H9 (cell line): ENCODE measurements at regions not wholly inside any gene's neighbourhood (a gene's known extent, or its start where the extent isn't known, plus 50 kb on each side); places are given as distances from the start of the nearest gene placed in this dataset.

Source experiments
- DNase-seq: peaks from one replicate; pipeline ENCODE4 v3.0.0-alpha.2; 2017
- H2AFZ ChIP-seq: one replicate; pipeline ENCODE4 v1.6.1; 2013; ENCODE audit warnings: mild to moderate bottlenecking, low read length, control low read depth, moderate library complexity
- H2AK5ac ChIP-seq: 2 replicates; pipeline ENCODE4 v1.6.1; 2013; ENCODE audit warnings: low read length, control low read depth, mixed read lengths; ENCODE audit not compliant: insufficient read length
- H2BK120ac ChIP-seq: one replicate; pipeline ENCODE4 v1.6.1; 2013; ENCODE audit warnings: low read depth, mild to moderate bottlenecking, low read length, control low read depth, inconsistent platforms; ENCODE audit not compliant: poor library complexity, severe bottlenecking
- H2BK12ac ChIP-seq: 2 replicates; pipeline ENCODE4 v1.6.1; 2013; ENCODE audit warnings: low read length, control low read depth, mixed read lengths, low read depth; ENCODE audit not compliant: insufficient read length
- H2BK15ac ChIP-seq: 2 replicates; pipeline ENCODE4 v1.6.1; 2013; ENCODE audit warnings: low read depth, low read length, control low read depth
- H2BK20ac ChIP-seq: one replicate; pipeline ENCODE4 v1.6.1; 2013; ENCODE audit warnings: low read depth, mild to moderate bottlenecking, low read length, control low read depth, inconsistent platforms; ENCODE audit not compliant: poor library complexity, severe bottlenecking
- H2BK5ac ChIP-seq: 2 replicates; pipeline ENCODE4 v1.6.1; 2013; ENCODE audit warnings: low read length, control low read depth, mixed read lengths; ENCODE audit not compliant: insufficient read length
- H3K14ac ChIP-seq: 2 replicates; pipeline ENCODE4 v1.6.1; 2013; ENCODE audit warnings: low read length, control low read depth; ENCODE audit not compliant: insufficient read depth
- H3K18ac ChIP-seq: 2 replicates; pipeline ENCODE4 v1.6.1; 2013; ENCODE audit warnings: low read depth, mild to moderate bottlenecking, mixed read lengths, low read length, control low read depth; ENCODE audit not compliant: insufficient read length
- H3K23ac ChIP-seq: 2 replicates; pipeline ENCODE4 v1.6.1; 2013; ENCODE audit warnings: low read length, control low read depth, mixed read lengths, low read depth; ENCODE audit not compliant: insufficient read length
- H3K23me2 ChIP-seq: 2 replicates; pipeline ENCODE4 v1.6.1; 2013; ENCODE audit warnings: low read depth, mild to moderate bottlenecking, mixed read lengths, low read length, control low read depth; ENCODE audit not compliant: insufficient read length, poor library complexity, severe bottlenecking
- H3K27ac ChIP-seq: 2 replicates; pipeline ENCODE4 v1.5.1; 2013; ENCODE audit warnings: low read length, control low read depth, mixed read lengths, low read depth; ENCODE audit not compliant: insufficient read length
- H3K27me3 ChIP-seq: 2 replicates; pipeline ENCODE4 v1.6.1; 2013; ENCODE audit warnings: low read length, control low read depth, inconsistent platforms; ENCODE audit not compliant: insufficient read depth
- H3K4ac ChIP-seq: 2 replicates; pipeline ENCODE4 v1.6.1; 2013; ENCODE audit warnings: low read depth, mild to moderate bottlenecking, control low read depth, inconsistent platforms, low read length, moderate library complexity
- H3K4me1 ChIP-seq: 2 replicates; pipeline ENCODE4 v1.6.1; 2013; ENCODE audit warnings: low read length, control low read depth, inconsistent platforms; ENCODE audit not compliant: insufficient read depth
- H3K4me2 ChIP-seq: 2 replicates; pipeline ENCODE4 v1.6.1; 2013; ENCODE audit warnings: low read length, control low read depth, mixed read lengths; ENCODE audit not compliant: insufficient read length, insufficient read depth
- H3K56ac ChIP-seq: 2 replicates; pipeline ENCODE4 v1.6.1; 2013; ENCODE audit warnings: low read depth, mild to moderate bottlenecking, mixed read lengths, low read length, control low read depth; ENCODE audit not compliant: insufficient read length
- H3K79me1 ChIP-seq: 2 replicates; pipeline ENCODE4 v1.6.1; 2013; ENCODE audit warnings: low read depth, mild to moderate bottlenecking, moderate library complexity, low read length, control low read depth, inconsistent platforms; ENCODE audit not compliant: insufficient read depth, poor library complexity, severe bottlenecking
- H3K79me2 ChIP-seq: 2 replicates; pipeline ENCODE4 v1.6.1; 2013; ENCODE audit warnings: low read length, control low read depth, inconsistent platforms; ENCODE audit not compliant: insufficient read depth
- H3K9ac ChIP-seq: 2 replicates; pipeline ENCODE4 v1.6.1; 2013; ENCODE audit warnings: low read length, control low read depth, mixed read lengths; ENCODE audit not compliant: insufficient read length; ENCODE audit errors: extremely low read depth
- H3K9me3 ChIP-seq: one replicate; pipeline ENCODE4 v1.6.1; 2013; ENCODE audit warnings: low read depth, low read length, inconsistent platforms; ENCODE audit not compliant: control insufficient read depth
- H3T11ph ChIP-seq: one replicate; pipeline ENCODE4 v1.6.1; 2013; ENCODE audit warnings: mild to moderate bottlenecking, low read length, control low read depth, inconsistent platforms
- H4K20me1 ChIP-seq: one replicate; pipeline ENCODE4 v1.6.1; 2013; ENCODE audit not compliant: control insufficient read depth, insufficient read length, insufficient read depth
- H4K5ac ChIP-seq: 2 replicates; pipeline ENCODE4 v1.6.1; 2013; ENCODE audit warnings: low read depth, mild to moderate bottlenecking, mixed read lengths, low read length, control low read depth; ENCODE audit not compliant: insufficient read length
- H4K8ac ChIP-seq: replicated peaks from 2 replicates; pipeline ENCODE4 v1.6.1; 2013; ENCODE audit warnings: low read length, control low read depth, mixed read lengths, low read depth; ENCODE audit not compliant: insufficient read length
- H4K91ac ChIP-seq: 2 replicates; pipeline ENCODE4 v1.6.1; 2013; ENCODE audit warnings: low read depth, mild to moderate bottlenecking, moderate library complexity, mixed read lengths, low read length, control low read depth; ENCODE audit not compliant: insufficient read length
- H3K27ac Mint-ChIP-seq, 3 experiments: 2 replicates in 2 of 3; 3 replicates in 1 of 3; pipeline ENCODE4 v1.8.0; 2020 to 2021; ENCODE audit warnings: mixed read lengths in 3 of 3, mild to moderate bottlenecking in 1 of 3, moderate library complexity in 1 of 3
- H3K27me3 Mint-ChIP-seq: 2 replicates; pipeline ENCODE4 v1.8.0; 2021; ENCODE audit warnings: low read depth, mild to moderate bottlenecking, moderate library complexity, mixed read lengths
- H3K36me3 Mint-ChIP-seq, 3 experiments: 2 replicates in 2 of 3; 3 replicates in 1 of 3; pipeline ENCODE4 v1.8.0; 2020 to 2021; ENCODE audit warnings: low read depth in 3 of 3, mixed read lengths in 3 of 3; ENCODE audit not compliant: insufficient read depth in 1 of 3
- H3K4me1 Mint-ChIP-seq, 2 experiments: 2 replicates each; pipeline ENCODE4 v1.8.0; 2020; ENCODE audit warnings: mixed read lengths in 2 of 2
- H3K4me3 Mint-ChIP-seq, 2 experiments: 2 replicates in 1 of 2; 3 replicates in 1 of 2; pipeline ENCODE4 v1.8.0; 2020 to 2021; ENCODE audit warnings: mild to moderate bottlenecking in 2 of 2, mixed read lengths in 2 of 2, moderate library complexity in 1 of 2
- H3K9me3 Mint-ChIP-seq, 2 experiments: 2 replicates in 1 of 2; 3 replicates in 1 of 2; pipeline ENCODE4 v1.8.0; 2020; ENCODE audit warnings: mild to moderate bottlenecking in 2 of 2, mixed read lengths in 2 of 2, moderate library complexity in 1 of 2
- CTCF ChIP-seq: fragments of 200-600 bp; sonication (generic); conservative IDR thresholded peaks from 3 replicates; pipeline ENCODE4 v1.8.0; 2021; ENCODE audit warnings: antibody characterized with exemption, mild to moderate bottlenecking
- WGBS: extraction: QIAGEN DNeasy Blood & Tissue Kit; methylation state at CpG from one replicate; pipeline ENCODE4 v1.1.7; 2013; ENCODE audit warnings: missing lambda C conversion rate, low lambda C conversion rate, mixed read lengths; ENCODE audit not compliant: insufficient read length; ENCODE audit errors: extremely low coverage; 5-methylcytosine and 5-hydroxymethylcytosine counted together

GRCh38 chr2:215489288-215489848, 53.5 kb upstream of the FN1 start:
- H2BK15ac ChIP-seq, result no peak overlapping the region
- no peak overlapping the region for H4K5ac ChIP-seq
- H4K8ac ChIP-seq, result no peak overlapping the region
- H3K9me3 Mint-ChIP-seq, result no peaks in the 10 kb centered on the region
- H3K27me3 ChIP-seq, result no peaks in the 10 kb centered on the region
- H3K18ac ChIP-seq, result no peak overlapping the region
- H3K9ac ChIP-seq, result no peak overlapping the region
- H4K91ac ChIP-seq, result no peak overlapping the region
- H3K4me1 ChIP-seq, result no peaks in the 10 kb centered on the region
- TF ChIP-seq CTCF, result no peak; the same call in 2 of the 3 replicates
- H3K27ac Mint-ChIP-seq, result no peak overlapping the region; a peak in 1 of 7 replicates
- H3K79me1 ChIP-seq, result no peaks in the 10 kb centered on the region
- DNase-seq, result no peak
- H3T11ph ChIP-seq, result no peak overlapping the region
- H2BK12ac ChIP-seq, result no peak overlapping the region
- no peak overlapping the region for H3K4ac ChIP-seq
- H3K4me2 ChIP-seq, result no peak overlapping the region
- no peaks in the 10 kb centered on the region for H3K27me3 Mint-ChIP-seq
- no peaks in the 10 kb centered on the region for H4K20me1 ChIP-seq
- H3K56ac ChIP-seq, result no peak overlapping the region
- H3K4me1 Mint-ChIP-seq, result peaks cover 2% of the 10 kb centered on the region in 2 experiments; a peak in 2 of 4 replicates
- no CpG with 5 or more reads among the region's 3 CpGs for WGBS
- no peaks in the 10 kb centered on the region for H3K23me2 ChIP-seq
- H2BK120ac ChIP-seq, result no peak overlapping the region
- no peak overlapping the region for H3K14ac ChIP-seq
- no peak overlapping the region for H3K23ac ChIP-seq
- no peaks in the 10 kb centered on the region for H3K79me2 ChIP-seq
- no peak overlapping the region for H2BK5ac ChIP-seq
- H2AK5ac ChIP-seq, result no peak overlapping the region
- H3K9me3 ChIP-seq, result no peaks in the 10 kb centered on the region
- no peak overlapping the region for H3K27ac ChIP-seq
- H2AFZ ChIP-seq, result no peak overlapping the region
- no peak overlapping the region for H3K4me3 Mint-ChIP-seq
- no peaks in the 10 kb centered on the region for H3K36me3 Mint-ChIP-seq
- H2BK20ac ChIP-seq, result no peak overlapping the region
